OCI-LY7 (cell line): ENCODE measurements at regions not wholly inside any gene's neighbourhood (a gene's known extent, or its start where the extent isn't known, plus 50 kb on each side); places are given as distances from the start of the nearest gene placed in this dataset.

ENCODE experiments used
- BruUV-seq: library from RNA; stranded (reverse); fragments of 400-500 nt; replicated peaks from 2 replicates; lab custom pipeline; 2021; lab: Mats Ljungman, UMichigan
- CTCF ChIA-PET: fragments of 300-600 bp; sonication (Branson Sonifier 250); formaldehyde crosslinking; loops from one replicate; lab custom pipeline; 2022; ENCODE audit warnings: antibody characterized with exemption; ENCODE audit not compliant: unreplicated experiment; lab: Charles Lee
- POLR2A ChIA-PET: fragments of 300-600 bp; sonication (Branson Sonifier 250); formaldehyde crosslinking; loops from one replicate; lab custom pipeline; 2022; ENCODE audit warnings: antibody characterized with exemption; lab: Charles Lee
- DNase-seq: peaks from one replicate; pipeline ENCODE4 v3.0.0-alpha.2; 2015; ENCODE audit warnings: low spot score
- H2AFZ ChIP-seq: fragments of 200-600 bp; sonication (generic), shearing (Covaris generic); 2 replicates; pipeline ENCODE4 v1.6.1; 2014; ENCODE audit warnings: mild to moderate bottlenecking, antibody characterized with exemption, low read length, moderate library complexity
- H3K27ac ChIP-seq: fragments of 200-600 bp; sonication (generic); 2 replicates; pipeline ENCODE4 v1.5.1; 2014; ENCODE audit warnings: mixed run types, low read depth, mild to moderate bottlenecking, moderate library complexity, low read length, inconsistent platforms; ENCODE audit not compliant: poor library complexity, severe bottlenecking
- H3K36me3 ChIP-seq: fragments of 200-600 bp; sonication (generic); 2 replicates; pipeline ENCODE4 v1.6.1; 2014; ENCODE audit warnings: mild to moderate bottlenecking, antibody characterized with exemption, low read length, moderate library complexity, mixed read lengths; ENCODE audit not compliant: insufficient read depth
- H3K4me1 ChIP-seq: fragments of 200-600 bp; sonication (generic); 2 replicates; pipeline ENCODE4 v1.5.1; 2014; ENCODE audit warnings: mild to moderate bottlenecking, low read length; ENCODE audit not compliant: insufficient read depth, poor library complexity, severe bottlenecking
- H3K4me2 ChIP-seq: fragments of 200-600 bp; sonication (generic); 2 replicates; pipeline ENCODE4 v1.6.1; 2014; ENCODE audit warnings: mild to moderate bottlenecking, low read length
- H3K4me3 ChIP-seq: fragments of 200-600 bp; sonication (generic); 2 replicates; pipeline ENCODE4 v1.5.1; 2014; ENCODE audit warnings: mild to moderate bottlenecking, low read depth, low read length; ENCODE audit not compliant: poor library complexity, severe bottlenecking
- H3K79me2 ChIP-seq: fragments of 200-600 bp; sonication (generic); 2 replicates; pipeline ENCODE4 v1.6.1; 2016; ENCODE audit warnings: low read depth, mild to moderate bottlenecking, low read length, moderate library complexity, mixed read lengths; ENCODE audit not compliant: insufficient read depth
- H3K9me2 ChIP-seq: fragments of 200-600 bp; sonication (generic); 2 replicates; pipeline ENCODE4 v1.6.1; 2016; ENCODE audit warnings: mild to moderate bottlenecking, low read length, mixed read lengths; ENCODE audit not compliant: insufficient read depth
- H3K9me3 ChIP-seq: fragments of 200-600 bp; sonication (generic); 2 replicates; pipeline ENCODE4 v1.6.1; 2014; ENCODE audit warnings: mild to moderate bottlenecking, mixed run types, low read length, mixed read lengths
- H4K20me1 ChIP-seq: fragments of 200-600 bp; sonication (generic); 2 replicates; pipeline ENCODE4 v1.6.1; 2014; ENCODE audit warnings: mild to moderate bottlenecking, antibody characterized with exemption, low read length, moderate library complexity, mixed read lengths; ENCODE audit not compliant: insufficient read depth
- EZH2phosphoT487 ChIP-seq: fragments of 200-600 bp; sonication (generic); IDR thresholded peaks from 2 replicates; pipeline ENCODE4 v1.6.1; 2018; ENCODE audit warnings: low read depth, borderline replicate concordance, mild to moderate bottlenecking, mixed run types, antibody characterized with exemption, low read length, moderate library complexity, mixed read lengths
- intact Hi-C: fragments of 100-400 bp; cut with micrococcal nuclease; formaldehyde crosslinking; loops from one replicate; pipeline ENCODE4 v1.10.0; 2022; ENCODE audit not compliant: unreplicated experiment
- TF ChIP-seq, protein P1 (sequence below): fragments of 200-600 bp; sonication (generic); conservative IDR thresholded peaks from 2 replicates; pipeline ENCODE4 v1.5.1; 2014; ENCODE audit warnings: mild to moderate bottlenecking, antibody characterized with exemption, low read length, moderate library complexity, mixed read lengths

DNA sequence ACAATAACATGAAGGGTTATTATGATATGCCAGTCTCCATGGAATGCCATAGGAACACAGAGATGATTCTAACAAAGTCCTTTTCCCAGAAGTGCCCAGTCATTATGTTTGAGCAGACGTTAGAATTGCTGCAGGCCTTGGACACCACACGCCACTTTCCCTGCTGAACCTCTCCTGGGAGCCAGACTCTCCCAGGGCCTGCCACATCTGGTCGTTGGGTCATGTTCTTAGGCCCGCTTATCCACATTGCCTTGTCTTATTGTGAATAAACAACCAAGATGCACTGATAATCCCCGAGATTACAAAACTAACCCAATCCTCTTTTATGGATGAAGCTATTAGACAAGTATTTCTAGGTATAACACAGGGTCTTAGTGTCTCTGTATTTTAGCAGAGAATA, 276.5 kb upstream of the CITED2 start:
- no peaks in the 10 kb centered on the region for H3K4me1 ChIP-seq
- ChIA-PET CTCF (no interaction called here), POLR2A (interaction anchor here (0.6 to 1.0 kb wide), 3 partner anchors 12 to 62 kb away, joined by 3 read pairs; no protein-coding TSS in a partner anchor)
- H3K79me2 ChIP-seq, result no peaks in the 10 kb centered on the region
- BruUV-seq, result no TSS peak
- intact Hi-C loops, result no loop called here
- TF ChIP-seq, protein P1, sequence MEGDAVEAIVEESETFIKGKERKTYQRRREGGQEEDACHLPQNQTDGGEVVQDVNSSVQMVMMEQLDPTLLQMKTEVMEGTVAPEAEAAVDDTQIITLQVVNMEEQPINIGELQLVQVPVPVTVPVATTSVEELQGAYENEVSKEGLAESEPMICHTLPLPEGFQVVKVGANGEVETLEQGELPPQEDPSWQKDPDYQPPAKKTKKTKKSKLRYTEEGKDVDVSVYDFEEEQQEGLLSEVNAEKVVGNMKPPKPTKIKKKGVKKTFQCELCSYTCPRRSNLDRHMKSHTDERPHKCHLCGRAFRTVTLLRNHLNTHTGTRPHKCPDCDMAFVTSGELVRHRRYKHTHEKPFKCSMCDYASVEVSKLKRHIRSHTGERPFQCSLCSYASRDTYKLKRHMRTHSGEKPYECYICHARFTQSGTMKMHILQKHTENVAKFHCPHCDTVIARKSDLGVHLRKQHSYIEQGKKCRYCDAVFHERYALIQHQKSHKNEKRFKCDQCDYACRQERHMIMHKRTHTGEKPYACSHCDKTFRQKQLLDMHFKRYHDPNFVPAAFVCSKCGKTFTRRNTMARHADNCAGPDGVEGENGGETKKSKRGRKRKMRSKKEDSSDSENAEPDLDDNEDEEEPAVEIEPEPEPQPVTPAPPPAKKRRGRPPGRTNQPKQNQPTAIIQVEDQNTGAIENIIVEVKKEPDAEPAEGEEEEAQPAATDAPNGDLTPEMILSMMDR, result no peak
- no peak for TF ChIP-seq EZH2phosphoT487
- no peaks in the 10 kb centered on the region for H4K20me1 ChIP-seq
- no peak overlapping the region for H3K4me3 ChIP-seq
- H3K9me2 ChIP-seq, result no peaks in the 10 kb centered on the region
- H3K9me3 ChIP-seq, result no peaks in the 10 kb centered on the region
- no peak overlapping the region for H2AFZ ChIP-seq
- no peak for DNase-seq
- no peak overlapping the region for H3K4me2 ChIP-seq
- H3K27ac ChIP-seq, result no peak overlapping the region
- H3K36me3 ChIP-seq, result no peaks in the 10 kb centered on the region

DNA sequence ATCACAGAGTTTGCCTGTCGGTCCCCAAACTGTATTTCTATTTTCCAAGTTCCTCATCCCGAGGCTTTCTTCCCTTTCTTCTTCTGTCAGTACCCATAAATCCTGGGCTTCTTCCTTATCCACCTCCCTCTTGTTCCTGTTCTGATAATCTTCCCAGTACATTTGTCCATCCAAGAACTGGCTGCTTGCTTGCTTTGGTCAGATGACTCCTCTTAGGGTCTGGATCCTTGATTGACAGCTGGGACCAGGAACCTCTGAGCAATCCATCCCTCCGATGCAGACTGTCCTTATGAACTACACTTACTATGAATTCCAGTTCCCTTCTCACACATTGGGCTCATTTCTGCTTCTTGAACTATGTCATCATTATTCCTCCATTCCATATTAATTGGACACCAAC, 275.3 kb upstream of the CITED2 start:
- no peak for TF ChIP-seq EZH2phosphoT487
- TF ChIP-seq, protein P1, result no peak
- no peak for DNase-seq
- Histone ChIP-seq H3K4me1 (no peaks in the 10 kb centered on the region), H3K9me2 (no peaks in the 10 kb centered on the region), H3K79me2 (no peaks in the 10 kb centered on the region), H3K27ac (no peak overlapping the region), H3K9me3 (no peaks in the 10 kb centered on the region), H3K4me2 (no peak overlapping the region), H4K20me1 (no peaks in the 10 kb centered on the region), H3K36me3 (no peaks in the 10 kb centered on the region), H3K4me3 (no peak overlapping the region), H2AFZ (no peak overlapping the region)
- ChIA-PET POLR2A (interaction anchor here (1.0 kb wide), 1 partner anchor 15 kb away, joined by 3 read pairs; no protein-coding TSS in a partner anchor), CTCF (no interaction called here)
- intact Hi-C loops, result no loop called here
- no TSS peak for BruUV-seq

DNA sequence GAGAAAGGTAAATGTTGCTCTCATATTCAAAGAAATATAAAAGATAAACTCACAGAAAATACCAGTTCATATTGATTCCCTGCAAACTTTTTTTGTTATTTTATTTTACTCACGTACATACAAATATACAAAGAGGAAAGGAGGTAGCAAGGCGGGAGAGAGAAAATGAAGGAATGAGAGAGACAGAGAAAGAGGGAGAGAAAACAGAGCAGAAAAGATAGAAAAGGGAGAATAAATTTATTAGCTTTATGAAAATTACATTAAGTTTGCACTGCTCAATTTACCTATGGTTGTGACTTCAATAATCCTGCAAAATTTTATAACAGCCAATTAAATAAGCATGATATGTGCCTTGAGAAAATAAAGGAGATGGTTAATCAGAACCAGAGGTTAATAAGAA, 274.7 kb upstream of the CITED2 start:
- intact Hi-C loops, result no loop called here
- Histone ChIP-seq H3K9me2 (no peaks in the 10 kb centered on the region), H3K79me2 (no peaks in the 10 kb centered on the region), H2AFZ (no peak overlapping the region), H3K4me1 (no peaks in the 10 kb centered on the region), H3K9me3 (no peaks in the 10 kb centered on the region), H3K4me3 (no peak overlapping the region), H4K20me1 (no peaks in the 10 kb centered on the region), H3K27ac (no peak overlapping the region), H3K4me2 (no peak overlapping the region), H3K36me3 (no peaks in the 10 kb centered on the region)
- no TSS peak for BruUV-seq
- DNase-seq, result no peak
- CTCF ChIA-PET, result no interaction called here
- POLR2A ChIA-PET, result no interaction called here
- no peak for TF ChIP-seq EZH2phosphoT487
- TF ChIP-seq, protein P1, result no peak
